NCI-H2171 treated with DMSO at 0.1 percent for 48 hours (cell line): ENCODE measurements at regions not wholly inside any gene's neighbourhood (a gene's known extent, or its start where the extent isn't known, plus 50 kb on each side); places are given as distances from the start of the nearest gene placed in this dataset.
"Not testable (repeated sequence)": the region's sequence is repeated elsewhere in the genome, so short reads cannot be mapped to it uniquely, and the experiment has no call there.

Experiments
- DNase-seq: peaks from one replicate; lab custom pipeline; 2025; lab: John Stamatoyannopoulos, UW

DNA sequence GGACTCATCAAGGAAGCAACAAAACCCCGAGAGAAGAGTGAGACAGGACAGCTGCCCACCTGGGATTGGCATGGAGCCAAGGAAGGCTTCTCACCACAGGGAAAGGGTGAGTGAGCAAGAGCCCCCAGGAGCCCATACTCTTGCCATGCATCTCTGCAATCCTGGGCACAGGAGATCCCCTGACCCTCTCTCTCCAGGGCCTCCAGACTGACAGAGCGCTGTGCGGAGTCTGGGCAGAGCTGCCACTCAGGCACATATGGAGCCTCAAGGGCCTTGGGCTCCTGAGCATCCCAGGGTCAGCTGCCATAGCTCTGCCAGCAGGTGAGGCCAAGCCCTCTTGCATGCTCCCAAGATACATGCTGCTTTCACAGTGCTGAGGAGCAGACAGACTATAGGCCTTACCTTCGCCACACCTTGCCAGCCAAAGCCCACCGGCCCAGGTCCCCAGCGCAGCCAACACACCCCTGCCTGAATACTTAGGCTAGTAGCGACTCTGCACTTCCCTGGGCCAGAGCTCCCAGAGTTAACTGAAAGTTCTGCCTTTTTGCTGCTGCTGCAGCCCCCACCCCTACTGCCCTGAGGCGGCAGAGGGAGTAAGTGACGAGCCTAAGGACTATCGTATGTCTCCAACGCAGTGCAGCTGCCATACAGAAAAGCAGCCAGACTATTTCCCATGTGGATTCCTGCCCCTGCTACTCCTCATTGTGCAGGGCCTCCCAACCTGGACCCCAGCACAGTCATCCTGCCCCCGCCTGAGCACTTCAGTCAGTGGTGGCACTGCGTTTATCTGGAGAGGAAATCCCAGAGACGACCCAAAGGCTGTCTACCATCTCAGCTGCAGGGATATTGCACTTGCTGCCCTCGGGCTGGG lies 251.6 kb downstream of the SPATA31A6 start:
- peak; percentile 26 for DNase-seq

DNA sequence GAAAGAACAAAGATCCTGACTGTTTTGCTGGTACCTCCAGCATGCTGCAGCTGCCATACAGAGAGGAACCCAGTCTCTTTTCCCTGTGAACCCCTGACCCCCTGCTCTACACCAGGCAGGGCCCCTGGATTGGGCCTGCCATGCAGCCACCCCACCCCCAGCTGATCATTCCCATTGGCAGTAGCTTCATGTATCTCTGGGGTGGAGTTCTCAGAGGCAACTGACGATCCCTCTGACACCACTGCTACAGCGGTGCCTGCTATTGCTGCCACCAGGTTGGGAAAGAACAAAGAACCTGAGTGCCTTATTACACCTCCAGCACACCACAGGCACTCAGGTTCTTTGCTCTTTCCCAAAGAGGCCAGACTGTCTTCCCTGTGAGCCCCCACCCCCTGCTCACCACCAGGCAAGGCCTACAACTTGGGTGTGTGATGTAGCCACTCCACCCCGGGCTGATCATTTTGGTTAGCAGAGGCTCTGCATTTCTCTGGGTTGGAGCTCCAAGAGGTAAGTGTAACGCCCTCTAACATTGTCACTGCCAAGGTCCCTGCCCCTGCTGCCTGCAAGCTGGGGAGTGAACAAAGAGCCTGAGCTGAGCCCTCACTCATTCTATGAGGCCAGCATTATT lies 252.4 kb downstream of the SPATA31A6 start:
- DNase-seq: not testable (repeated sequence)

- DNase-seq: not testable (repeated sequence)
Observed at GRCh38 chr9:42437057-42437759, 253.7 kb downstream of the SPATA31A6 start.

- DNase-seq: not testable (repeated sequence)
Observed at GRCh38 chr9:42442680-42443079, 259.2 kb downstream of the SPATA31A6 start.

DNA sequence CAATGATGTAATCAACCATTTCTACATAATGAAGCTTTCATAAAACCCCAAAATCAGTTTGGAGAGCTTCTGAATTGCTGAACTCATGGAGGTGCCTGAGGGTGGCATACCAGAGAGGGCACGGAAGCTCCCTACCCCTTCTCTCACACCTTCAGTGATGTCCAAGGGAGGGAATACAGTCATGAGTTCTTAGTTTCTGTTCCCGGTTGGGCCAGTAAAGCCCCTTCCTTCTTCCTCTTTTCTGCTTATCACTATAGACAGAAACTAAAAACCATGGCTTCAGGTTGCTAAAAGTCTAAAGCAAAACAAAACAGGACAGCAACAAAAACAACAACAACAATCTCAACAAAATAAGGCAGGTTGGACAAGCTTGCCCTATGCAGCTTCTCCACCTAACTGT lies 260.0 kb downstream of the SPATA31A6 start:
- DNase-seq: not testable (repeated sequence)

DNA sequence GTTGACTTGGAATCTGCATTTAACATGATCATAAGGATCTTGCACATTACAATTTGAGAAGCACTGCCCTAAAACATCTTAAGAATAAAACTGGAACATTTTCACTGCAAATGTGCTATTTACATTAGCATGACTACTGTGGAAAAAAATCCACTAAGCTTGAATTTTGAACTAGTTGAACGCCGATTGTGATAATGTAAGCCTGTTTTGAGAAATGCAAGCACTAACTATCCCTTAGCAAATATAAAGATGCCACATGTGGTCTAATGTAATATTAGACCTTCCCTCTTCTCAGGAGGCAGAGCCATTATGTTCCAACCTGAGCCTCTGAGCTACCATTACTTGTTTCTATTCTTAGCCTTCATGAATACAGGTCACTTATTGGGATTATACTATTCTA lies 278.0 kb downstream of the SPATA31A6 start:
- DNase-seq: not testable (repeated sequence)

- DNase-seq: not testable (repeated sequence)
Observed at GRCh38 chr9:42461863-42462262, 278.4 kb downstream of the SPATA31A6 start.

GRCh38 chr9:42463981-42464380 lies 280.5 kb downstream of the SPATA31A6 start:
- DNase-seq: not testable (repeated sequence)

DNA sequence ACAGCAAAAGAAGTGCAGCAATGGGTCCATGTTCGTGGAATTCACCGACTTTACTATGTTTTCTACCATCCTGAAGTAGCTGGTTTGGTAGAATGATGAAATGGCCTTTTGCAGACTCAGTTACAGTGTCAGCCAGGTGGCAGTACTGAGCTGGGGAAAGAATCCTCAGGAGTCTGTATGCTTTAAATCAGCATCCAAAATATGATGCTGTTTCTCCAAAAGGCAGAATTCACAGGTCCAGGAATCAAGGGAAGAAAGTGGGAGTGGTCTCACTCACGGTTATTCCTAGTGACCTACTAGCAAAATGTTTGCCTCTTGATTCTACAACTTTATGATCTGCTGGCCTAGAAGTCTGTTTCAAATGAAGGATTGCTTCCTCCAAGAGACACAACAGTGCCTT lies 287.1 kb downstream of the SPATA31A6 start:
- not testable (repeated sequence) for DNase-seq

GRCh38 chr9:42490989-42491388 lies 307.5 kb downstream of the SPATA31A6 start:
- DNase-seq: not testable (repeated sequence)

- peak; percentile 17 for DNase-seq
Observed at GRCh38 chr9:42502620-42503264, 319.3 kb downstream of the SPATA31A6 start.

GRCh38 chr9:42508111-42508510 lies 324.7 kb downstream of the SPATA31A6 start:
- DNase-seq: not testable (repeated sequence)

GRCh38 chr9:42513535-42513934 lies 330.1 kb downstream of the SPATA31A6 start:
- not testable (repeated sequence) for DNase-seq

DNA sequence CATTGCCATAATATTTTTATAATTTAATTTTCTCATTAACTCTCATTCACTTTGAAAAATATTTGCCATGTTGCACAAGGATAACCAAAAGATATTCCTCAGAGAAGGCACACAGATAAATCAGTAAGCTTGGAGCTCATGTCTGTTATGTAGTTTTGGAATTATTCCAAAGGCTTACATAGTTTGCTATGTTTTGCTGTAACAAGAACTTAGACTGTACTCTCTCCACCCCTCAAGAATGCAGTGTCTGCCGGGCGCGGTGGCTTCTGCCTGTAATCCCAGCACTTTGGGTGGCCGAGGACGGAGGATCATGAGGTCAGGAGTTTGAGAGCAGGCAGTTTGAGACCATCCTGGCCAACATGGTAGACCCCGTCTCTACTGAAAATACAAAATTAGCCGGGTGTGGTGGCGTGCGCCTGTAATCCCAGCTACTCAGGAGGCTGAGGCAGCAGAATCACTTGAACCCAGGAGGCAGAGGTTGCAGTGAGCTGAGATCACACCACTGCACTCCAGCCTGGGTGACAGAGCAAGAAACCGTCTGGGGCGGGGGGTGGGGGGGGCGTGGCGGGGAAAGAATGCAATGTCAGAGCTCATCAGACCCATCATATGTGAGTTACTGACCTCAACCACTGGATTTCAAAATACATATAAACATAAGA lies 351.0 kb downstream of the SPATA31A6 start:
- DNase-seq: not testable (repeated sequence)

- not testable (repeated sequence) for DNase-seq
Observed at GRCh38 chr9:42534984-42535325, 351.5 kb downstream of the SPATA31A6 start.

DNA sequence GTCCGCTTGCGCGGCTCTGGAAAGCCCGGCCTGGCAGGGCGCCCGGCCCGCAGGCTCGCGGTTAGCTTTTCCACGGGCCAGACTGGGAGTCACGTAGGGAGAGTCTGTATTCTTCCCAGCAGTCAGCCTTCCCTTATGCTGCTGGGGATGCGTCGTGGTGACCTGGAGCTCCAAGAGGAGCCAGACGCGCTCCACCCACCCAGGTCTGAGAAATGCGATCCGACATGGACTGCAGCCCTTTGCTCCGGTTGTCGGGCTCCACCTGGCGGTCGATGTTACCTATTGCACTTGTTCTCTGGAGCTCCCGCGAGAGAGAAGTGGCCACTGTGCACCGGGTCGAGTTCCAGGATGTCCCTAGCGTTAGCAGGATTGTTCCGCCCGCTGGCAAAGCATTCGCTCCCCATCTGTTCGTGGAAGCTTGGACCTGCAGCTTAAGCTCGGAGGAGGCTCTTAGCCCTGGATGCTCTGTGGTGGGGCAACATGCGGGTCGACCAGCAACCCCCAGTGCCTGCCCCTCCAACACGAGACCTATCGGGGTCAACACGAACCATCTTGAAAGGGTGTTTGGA lies 367.4 kb downstream of the SPATA31A6 start:
- not testable (repeated sequence) for DNase-seq

- not testable (repeated sequence) for DNase-seq
Observed at GRCh38 chr9:42568530-42568929, 385.1 kb downstream of the SPATA31A6 start.

DNA sequence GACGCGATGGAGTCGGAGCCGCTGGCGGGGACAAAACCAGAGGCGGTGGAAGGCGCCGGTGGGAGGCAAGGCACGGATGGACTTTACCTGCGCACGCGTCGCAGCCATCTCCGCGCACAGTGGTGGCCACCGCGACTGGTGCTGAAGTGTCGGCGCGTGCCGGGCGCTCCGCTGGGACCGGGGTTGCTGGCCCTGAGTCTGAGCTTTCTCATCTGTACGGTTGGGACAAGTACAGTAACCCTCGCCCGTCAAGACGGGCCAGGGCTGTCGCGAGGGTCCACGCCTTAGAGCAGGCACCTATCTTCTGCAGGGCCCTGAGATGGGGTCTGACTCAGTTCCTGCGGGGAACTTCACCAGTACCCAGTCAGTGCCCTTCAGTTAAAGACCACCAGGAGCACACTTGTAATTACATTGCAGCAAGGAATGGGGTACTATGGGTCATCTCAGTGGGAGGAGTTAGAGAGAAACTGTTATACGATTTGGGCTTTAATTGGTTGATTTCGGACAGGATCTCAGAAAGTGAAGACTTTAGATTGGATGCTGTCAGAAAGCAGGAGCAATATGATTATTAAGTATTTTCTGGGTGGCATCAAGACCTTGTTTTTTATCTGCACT lies 385.6 kb downstream of the SPATA31A6 start:
- DNase-seq: not testable (repeated sequence)

DNA sequence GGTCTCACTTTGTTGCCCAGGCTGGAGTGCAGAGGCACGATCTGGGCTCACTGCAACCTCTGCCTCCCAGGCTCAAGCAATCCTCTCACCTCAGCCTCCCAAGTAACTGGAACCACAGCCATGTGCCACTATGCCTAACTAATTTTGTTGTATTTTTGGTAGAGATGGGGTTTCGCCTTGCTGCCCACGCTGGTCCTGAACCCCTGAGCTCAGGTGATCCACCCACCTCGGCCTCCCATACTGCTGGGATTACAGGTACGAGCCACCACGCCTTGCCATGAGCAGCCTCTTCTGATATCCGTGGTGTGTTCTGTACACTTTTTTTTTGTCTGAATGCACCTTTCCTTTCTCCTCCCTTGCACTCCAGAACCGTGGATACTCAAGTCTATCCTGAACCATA lies 394.4 kb downstream of the SPATA31A6 start:
- not testable (repeated sequence) for DNase-seq
